ENCODE measurements at regions not wholly inside any gene's neighbourhood (a gene's known extent, or its start where the extent isn't known, plus 50 kb on each side); places are given as distances from the start of the nearest gene placed in this dataset.
"Not testable (repeated sequence)": the region's sequence is repeated elsewhere in the genome, so short reads cannot be mapped to it uniquely, and the experiment has no call there.

DNA sequence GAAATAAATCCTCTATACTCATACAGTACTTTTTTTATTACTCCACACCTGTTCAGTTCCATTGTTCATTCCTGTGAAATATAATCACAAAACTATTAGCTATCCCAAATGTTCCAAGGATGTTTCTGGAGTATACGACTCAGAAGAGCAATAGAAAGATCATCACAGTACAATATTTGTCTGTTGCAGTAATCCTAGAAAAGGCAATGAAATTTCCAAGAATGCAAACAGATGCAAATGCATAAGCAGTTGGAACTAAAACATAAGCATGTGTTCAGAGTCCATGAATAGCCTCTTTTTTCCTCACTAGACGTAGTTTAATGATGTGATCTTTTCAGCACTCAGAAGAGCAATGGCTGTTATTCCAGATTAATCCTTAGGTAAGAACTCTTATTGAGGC lies 55.2 kb downstream of the RTL3 start:
- no peak for DNase-seq

DNA sequence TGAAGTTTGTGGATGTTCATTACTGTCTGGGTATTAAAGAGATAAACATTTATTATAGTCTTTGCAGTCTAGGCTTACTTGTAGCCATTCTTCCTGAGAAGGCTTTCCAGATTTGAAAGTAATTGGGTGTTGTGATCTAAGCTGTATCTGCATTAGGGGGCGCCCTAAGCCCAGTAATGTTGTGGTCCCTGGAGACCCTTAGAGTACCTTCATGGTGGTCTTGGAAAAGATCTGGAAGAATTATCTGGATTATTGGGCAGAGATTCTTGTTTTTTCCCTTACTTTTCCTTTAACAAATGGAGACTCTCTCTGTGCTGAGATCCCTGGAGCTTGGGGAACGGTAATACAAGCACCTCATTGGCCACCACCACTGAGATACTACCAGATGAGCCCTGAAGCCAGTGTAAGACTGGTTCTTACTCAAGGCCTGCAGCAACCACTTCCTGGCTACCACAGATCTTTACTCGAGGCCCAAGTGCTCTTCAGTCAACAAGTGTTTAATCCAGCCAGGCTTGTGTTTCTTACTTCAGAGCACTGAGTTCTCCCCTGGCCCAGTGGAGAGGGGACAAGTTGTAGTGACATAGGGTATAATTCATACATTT lies 63.1 kb downstream of the RTL3 start:
- DNase-seq = no peak

DNA sequence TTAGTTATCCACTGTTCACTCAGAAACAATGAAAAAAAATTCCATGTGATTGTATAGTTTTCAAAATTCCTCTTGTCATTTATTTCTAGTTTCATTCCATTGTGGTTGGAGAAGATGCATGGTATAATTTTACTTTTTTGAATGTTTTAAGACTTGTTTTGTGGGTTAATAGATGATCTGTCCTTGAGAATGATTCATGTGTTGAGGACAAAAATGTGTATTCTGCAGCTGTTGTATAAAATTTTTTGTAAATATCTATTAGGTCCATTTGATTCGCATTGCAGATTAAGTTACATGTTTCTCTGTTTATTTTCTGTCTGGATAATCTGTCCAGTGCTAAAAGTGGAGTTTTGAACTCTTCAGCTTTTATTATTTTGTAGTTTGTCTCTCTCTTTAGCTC lies 65.4 kb downstream of the RTL3 start:
- no peak for DNase-seq

GRCh38 chrX:78592030-78592429 lies 67.1 kb downstream of the RTL3 start:
- no peak for DNase-seq

GRCh38 chrX:78574306-78574705 lies 84.8 kb downstream of the RTL3 start:
- no peak for DNase-seq

- DNase-seq = no peak
Observed at GRCh38 chrX:78573630-78574029, 85.5 kb downstream of the RTL3 start.

DNA sequence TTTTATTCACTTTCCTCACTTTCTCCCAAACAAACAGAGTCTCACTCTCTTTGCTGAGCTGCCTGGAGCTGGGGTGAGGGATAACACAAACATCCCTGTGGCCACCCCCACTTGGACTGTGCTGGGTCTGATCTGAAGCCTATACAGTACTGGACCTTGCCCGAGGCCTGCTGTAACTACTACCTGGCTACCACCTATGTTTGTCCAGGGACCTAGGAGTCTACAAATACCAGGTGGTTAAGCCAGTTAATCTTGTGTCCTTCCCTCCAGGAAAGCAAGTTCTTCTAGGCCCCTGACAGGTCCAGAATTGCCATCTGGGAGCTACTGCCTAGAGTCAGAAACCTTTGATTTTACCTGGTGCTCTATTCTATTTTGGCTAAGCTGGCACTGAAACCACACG lies 87.3 kb downstream of the RTL3 start:
- DNase-seq = no peak

DNA sequence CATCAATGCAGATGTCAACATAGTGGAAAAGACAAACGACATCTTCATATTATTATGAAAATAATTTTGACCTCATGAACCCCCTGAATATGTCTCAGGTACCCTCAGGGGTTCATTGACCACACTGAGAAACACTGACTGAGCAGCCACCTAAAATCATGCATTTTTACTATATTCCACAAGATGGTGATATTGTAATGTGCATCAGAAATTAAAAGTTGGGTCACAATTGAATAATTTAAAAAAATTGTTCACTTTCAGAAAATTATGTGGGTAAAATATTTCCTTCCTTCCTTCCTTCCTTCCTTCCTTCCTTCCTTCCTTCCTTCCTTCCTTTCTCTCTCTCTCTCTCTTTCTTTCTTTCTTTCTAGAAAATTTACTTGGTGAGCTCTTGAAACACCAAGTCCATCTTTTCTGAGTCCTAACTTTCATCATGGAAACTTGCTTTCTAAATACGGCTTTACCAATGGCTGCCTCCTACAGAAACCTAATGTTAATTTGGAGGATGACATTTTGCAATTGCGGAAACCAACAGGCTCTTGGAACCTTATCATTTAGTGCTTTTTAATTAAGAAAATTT lies 103.6 kb downstream of the RTL3 start:
- no peak for DNase-seq

- not testable (repeated sequence) for DNase-seq
Observed at GRCh38 chrX:78552628-78553027, 106.5 kb downstream of the RTL3 start.

- DNase-seq = no peak
Observed at GRCh38 chrX:78548012-78548411, 111.1 kb downstream of the RTL3 start.

- DNase-seq = no peak
Observed at GRCh38 chrX:78545233-78545632, 113.9 kb downstream of the RTL3 start.

DNA sequence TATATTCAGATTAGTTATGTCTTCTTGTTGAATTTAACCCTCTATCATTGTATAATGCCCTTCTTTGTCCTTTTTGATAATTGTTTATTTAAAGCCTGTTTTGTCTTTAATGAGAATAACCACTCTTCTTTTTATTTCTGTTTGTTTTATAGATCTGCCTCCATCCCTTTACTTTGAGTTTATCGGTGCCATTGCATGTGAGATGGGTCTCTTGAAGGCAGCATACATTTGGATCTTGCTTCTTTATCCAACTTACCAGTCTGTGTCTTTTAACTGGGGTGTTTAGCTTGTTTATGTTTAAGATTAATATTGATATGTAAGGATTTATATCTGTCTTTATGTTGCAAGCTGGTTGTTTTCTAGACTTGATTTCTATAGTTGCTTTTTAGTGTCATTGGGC lies 115.8 kb downstream of the RTL3 start:
- no peak for DNase-seq

- no peak for DNase-seq
Observed at GRCh38 chrX:78540171-78540570, 119.0 kb downstream of the RTL3 start.

GRCh38 chrX:78534221-78534620 lies 124.9 kb downstream of the RTL3 start:
- DNase-seq = no peak

DNA sequence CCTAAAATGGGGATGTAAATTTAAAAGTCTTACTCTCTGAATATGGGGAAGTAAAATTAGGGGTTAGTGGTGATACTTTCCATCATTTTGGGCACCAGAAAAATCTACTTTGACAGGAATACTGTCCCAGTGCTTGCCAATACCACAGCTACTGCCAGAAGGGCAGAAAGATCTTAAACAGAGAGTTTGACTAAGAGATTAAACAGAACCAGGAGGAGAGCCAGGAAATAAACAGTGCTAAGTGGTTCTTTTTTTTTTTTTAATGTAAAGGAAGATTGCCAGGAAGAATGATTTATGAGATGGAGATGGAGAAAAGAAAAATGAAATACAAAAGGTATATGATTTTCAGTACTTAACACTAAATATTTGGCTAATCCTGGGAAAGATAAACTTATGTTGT lies 126.8 kb downstream of the RTL3 start:
- no peak for DNase-seq

DNA sequence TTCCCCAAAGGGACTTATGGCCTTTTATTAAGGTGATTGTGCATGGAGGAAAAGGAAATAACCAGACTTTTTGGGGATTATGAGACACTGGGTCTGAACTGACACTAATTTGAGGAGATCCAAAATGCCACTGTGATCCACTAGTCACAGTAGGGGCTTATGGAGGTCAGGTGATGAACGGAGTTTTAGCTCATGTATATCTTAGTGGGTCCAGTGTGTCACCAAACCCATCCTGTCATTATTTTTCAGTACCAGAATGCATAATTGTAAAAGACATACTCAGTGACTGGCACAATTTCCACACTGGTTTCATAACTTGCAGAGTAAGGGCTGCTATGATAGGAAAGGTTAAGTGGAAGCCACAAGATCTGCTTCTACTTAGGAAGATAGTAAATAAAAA lies 131.3 kb downstream of the RTL3 start:
- DNase-seq = no peak

GRCh38 chrX:78527263-78527662 lies 131.9 kb downstream of the RTL3 start:
- DNase-seq = no peak

DNA sequence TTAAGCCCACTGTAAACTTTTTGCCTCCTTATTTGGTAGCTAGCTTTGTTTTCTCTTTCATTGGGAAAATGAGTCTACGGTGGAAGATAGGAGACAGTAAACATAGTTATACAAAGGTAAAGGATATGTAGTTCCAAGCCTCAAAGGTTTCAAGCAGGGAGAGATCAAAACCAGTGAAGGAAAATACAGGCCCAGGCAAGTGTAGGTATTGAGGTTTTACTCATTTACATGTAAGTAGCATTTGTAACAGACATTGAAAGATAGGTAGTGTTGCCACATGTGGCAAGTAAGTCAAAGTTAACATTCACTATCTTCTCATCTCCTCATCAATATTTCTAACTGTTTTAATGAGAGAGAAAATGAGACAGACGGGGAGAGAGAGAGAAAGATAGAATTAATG lies 136.5 kb downstream of the RTL3 start:
- DNase-seq = no peak

- DNase-seq = no peak
Observed at GRCh38 chrX:78517124-78517523, 142.0 kb downstream of the RTL3 start.

DNA sequence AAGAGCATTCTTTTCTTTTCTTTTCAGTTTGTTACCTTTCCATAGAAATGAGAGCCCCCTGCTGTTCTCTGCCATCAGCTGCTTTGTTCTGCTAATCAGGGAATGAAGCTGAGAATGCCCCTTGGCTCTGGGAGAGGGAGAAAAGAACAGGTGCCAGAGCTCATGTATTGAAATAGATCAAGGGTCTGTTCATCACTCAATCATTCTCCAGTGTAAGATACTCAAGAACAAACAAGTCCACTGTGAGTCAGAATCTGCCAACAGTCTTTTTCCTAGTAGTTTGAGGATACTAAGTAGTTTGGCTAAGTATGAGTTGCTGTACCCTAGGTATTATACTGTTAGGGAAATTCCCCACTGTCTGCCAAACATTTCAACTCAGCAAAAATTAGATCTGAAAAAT lies 144.3 kb downstream of the RTL3 start:
- DNase-seq = peak; percentile 19

GRCh38 chrX:78513971-78514738 lies 145.0 kb downstream of the RTL3 start:
- no peak for DNase-seq

DNA sequence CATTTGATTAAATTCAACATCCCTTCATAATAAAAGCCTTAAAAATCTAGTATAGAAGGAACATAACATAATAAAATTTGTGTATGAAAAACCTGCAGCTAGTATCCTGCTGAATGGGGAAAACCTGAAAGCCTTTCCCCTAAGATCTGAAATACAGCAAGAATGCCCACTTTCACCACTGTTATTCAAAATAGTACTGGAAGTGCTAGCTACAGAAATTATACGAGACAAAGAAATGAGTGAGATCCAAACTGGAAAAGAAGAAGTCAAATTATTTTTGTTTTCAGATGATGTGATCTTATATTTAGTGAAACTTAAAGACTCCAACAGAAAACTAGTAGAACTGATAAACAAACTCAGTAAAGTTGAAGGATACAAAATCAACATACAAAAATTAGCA lies 152.9 kb downstream of the RTL3 start:
- no peak for DNase-seq

DNA sequence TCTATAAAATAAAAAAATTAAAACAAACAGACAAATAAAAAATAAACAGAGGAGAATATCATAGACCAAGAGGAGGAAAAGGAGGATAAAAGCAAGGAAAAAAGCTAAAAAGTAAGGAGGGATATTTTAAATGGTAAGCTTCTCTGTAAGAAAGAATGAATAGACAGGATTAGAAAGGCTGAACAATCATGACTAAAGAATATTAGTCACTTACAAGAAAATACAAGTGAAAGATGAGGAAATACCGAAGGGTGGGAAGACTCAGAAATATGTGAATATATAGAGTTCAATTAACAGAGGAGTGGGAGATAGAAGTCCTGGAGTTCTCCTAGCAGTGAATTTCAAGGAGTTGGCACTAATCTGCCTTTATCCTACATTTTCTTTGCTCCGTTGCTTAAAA lies 162.6 kb downstream of the RTL3 start:
- DNase-seq = no peak

GRCh38 chrX:78493180-78493579 lies 165.8 kb upstream of the CYSLTR1 start:
- no peak for DNase-seq

DNA sequence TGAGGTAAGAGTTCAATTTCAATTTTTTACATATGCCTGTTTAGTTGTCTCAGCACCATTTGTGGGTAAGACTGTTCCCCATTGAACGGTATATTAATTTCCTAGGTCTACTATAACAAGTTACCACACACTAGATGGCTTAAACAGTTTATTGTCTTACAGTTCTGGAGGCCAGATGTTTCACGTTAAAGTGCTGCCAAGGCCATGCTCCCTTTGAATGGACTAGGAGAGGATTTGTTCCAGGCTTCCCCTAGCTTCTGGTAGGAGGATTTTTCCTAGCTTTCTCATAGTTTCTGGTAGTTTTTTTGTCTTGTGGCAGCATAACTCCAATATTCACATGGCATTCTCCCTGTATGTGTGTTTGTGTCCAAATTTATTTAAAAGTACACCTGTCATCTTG lies 149.3 kb upstream of the CYSLTR1 start:
- DNase-seq = no peak

Measured in NCI-H774 (cell line).